ENCODE measurements at regions not wholly inside any gene's neighbourhood (a gene's known extent, or its start where the extent isn't known, plus 50 kb on each side); places are given as distances from the start of the nearest gene placed in this dataset.

GRCh38 chr17:77450742-77451244 lies 310.0 kb downstream of the SEC14L1 start:
- FAIRE-seq: no peak

- FAIRE-seq: no peak
Observed at GRCh38 chr17:77451245-77451893, 310.6 kb downstream of the SEC14L1 start.

DNA sequence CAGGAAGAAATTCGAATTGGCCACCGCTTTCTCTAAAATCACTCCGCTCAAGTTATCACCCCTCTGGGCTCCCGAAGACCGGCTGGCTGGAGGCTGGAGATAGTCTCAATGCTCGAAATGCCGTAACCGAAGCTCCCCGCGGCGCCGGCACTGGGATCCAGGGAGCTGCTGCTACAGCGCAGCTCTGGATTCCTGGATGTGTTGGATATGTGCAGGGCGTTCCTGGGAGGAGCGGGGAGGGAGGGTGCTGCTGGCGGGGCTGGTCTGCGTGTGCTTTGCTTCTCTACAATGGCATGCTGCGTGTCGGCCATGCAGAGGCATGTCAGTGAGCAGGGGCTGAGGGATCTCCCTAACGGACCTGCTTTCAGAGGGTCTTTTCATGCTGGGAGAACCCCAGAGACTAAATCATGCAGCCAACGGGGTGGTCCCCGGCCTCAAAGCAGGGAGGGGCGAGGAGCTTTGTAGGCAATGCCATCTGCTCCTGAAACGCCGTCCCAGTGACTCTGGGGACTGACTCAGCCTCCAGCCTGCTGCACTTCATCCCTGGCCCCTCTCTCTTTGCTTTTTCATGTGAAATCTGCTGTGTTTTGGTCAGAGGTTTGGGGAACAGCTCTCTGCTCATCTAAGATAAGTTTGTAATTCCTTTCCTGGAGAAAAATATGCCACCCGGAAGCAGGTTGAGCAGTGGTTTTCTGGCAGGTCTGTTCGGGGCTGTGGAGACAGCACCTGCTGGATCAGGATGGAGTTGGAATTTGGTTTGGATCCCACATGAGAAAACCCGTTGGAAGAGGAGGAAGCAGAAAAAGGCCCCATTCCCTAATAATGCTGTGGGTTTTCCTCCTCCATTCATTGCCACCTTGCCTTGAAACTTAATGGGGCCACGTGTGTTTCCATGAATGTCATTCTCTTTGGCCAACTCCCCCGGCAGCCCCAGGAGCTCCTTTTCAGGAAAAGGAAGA lies 311.4 kb downstream of the SEC14L1 start:
- FAIRE-seq: no peak

DNA sequence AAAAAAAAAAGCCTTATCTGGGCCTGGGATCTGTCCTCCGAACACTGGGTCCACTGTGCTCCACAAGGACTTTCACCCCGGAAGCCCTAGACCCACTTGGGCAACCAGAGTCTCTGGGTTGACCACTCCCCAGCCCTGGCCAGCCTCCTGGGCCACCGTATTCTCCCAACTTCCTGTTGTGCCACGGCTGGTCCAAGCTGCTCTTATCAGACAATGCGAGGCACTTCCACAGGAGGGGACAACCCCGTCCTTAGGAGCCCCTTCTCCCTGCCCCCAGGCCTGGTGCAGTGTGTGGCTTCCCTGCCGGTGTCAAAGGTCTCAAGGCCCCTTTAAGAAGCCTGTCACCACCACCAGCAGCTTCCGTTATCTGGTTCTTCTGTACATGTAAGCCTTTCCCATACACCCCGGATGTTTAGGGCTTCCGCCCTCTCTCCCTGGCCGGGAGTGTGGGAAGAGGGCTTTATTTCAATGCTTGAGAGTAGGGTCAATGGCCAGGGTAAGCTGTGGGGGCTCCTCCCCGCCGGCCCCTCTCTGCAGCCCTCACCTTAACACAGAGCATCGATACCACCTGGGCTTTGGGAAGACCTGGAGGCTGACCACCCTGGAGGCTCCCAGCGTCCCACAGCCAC lies 313.0 kb downstream of the SEC14L1 start:
- no peak for FAIRE-seq

DNA sequence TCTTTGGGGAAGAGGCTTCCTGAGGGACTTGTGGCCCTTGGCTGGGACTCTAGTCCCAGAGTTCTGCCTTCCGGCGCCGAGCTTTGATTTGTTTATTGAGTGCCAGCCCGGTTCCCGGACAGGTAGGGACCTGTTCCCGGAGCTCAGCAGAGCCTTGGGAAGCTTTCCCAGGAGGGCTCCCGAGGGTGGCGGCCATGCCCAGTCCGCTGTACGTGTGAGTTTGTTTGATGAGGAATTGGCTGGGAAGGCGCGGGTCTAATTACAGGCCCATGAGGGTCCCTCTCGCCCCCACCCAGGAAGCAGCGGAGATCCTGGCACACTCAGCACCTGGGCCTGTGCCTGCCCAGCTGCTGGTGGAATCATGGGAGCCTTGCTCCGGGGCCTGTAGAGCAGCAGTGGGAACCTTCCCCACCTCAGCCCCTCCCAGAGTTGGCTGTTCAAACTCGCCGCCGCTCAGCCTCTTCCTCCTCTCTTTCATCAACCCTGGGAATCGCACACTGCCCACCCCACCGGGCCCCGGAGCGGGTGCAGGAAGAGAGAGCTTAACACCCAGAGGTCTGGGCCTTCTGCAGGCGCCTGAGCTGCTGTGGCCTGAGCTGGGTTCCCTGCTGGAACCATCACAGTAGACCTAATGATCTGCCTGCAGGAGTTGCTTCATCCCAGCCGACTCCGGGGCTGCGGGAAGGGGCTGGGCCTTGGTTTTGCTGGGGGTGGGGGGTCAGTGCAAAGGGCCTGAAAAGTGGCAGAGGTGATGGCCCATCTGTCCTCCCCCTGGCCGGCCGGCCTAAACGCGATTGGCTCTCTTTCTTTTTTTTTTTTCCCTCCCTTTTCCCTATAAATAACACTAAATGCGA lies 313.7 kb downstream of the SEC14L1 start:
- FAIRE-seq: no peak

GRCh38 chr17:77455111-77455890 lies 314.5 kb downstream of the SEC14L1 start:
- FAIRE-seq: no peak

DNA sequence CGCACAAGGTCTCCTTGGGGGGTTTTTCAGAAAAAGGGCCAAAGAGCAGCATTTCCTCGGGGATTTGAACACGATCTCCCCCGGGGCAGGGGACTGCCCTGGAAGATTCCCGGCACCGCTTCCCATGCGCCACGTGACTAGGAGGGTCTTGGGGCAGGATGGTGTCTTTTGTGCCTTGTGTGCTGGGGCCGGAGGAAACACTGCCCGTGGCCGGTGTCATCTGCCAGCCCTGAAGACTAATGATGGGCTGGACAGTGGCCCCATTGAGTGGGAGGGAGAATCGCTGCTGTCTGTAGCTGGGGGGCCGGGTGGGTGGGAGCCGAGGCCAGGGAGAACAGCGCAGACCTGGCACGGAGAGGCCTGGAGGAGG lies 315.1 kb downstream of the SEC14L1 start:
- FAIRE-seq: no peak

- no peak for FAIRE-seq
Observed at GRCh38 chr17:77456271-77456950, 315.6 kb downstream of the SEC14L1 start.

GRCh38 chr17:77456951-77457548 lies 316.3 kb downstream of the SEC14L1 start:
- FAIRE-seq: no peak

- no peak for FAIRE-seq
Observed at GRCh38 chr17:77457572-77458201, 316.9 kb downstream of the SEC14L1 start.

GRCh38 chr17:77458202-77459017 lies 317.6 kb downstream of the SEC14L1 start:
- FAIRE-seq: no peak

DNA sequence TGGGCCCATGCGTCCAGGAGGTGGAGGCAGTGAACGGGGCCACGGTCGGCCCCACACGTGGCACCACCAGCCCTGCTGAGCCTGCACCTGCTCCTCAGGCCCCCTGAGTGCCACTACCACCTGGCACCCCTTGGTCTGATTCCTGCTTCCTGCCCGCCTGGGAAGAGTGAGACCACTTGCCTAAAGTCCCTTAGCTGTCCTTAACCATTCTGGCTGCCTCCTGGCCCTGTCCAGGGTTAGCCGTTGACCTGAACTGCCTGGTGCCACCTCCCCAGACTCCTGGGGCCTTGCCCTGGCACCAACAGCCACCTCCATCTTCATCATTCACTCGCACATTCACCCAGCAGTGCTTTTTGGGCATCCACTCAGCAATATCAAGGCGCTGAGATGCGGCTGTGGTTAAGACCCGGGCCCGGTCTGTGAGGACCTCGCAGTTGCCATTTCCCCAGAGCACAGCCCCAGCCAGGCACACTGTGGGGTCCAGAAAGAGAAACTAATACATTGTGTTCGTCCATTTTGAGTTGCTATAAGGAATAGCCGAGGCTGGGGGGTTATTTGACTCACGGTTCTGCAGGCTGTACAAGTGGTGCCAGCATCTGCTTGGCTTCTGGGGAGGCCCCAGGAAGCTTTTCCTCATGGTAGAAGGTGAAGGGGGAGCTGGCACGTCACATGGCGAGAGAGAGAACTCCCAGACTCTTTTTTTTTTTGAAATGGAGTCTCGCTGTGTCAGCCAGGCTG lies 318.4 kb downstream of the SEC14L1 start:
- no peak for FAIRE-seq

DNA sequence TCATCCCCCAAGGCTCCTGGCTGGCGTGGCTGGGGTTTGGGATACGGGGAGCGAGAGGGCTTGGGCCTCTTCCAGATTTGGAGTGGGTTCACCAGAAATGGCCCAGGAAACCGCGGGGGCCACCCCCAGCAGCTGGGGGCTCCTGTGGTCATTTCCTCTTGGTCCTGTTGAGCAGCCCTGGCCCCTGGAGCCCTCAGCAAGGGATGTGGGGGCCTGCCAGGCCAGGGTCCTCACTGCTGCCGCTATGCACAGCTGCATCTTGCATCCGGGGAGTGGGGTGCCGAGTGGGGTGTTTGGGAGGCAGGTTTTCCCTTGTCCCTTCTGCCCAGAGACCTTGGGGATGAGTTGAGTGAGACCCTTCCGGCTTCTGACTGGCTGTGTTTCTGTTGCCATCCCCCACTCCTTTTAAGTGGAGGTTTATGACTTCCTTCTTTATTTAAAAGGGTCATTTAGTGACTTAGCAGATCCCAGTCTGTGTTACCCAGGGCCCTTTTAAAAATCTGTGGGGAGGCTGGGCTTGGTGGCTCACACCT lies 319.8 kb downstream of the SEC14L1 start:
- FAIRE-seq: no peak

GRCh38 chr17:77461277-77462057 lies 320.7 kb downstream of the SEC14L1 start:
- no peak for FAIRE-seq

DNA sequence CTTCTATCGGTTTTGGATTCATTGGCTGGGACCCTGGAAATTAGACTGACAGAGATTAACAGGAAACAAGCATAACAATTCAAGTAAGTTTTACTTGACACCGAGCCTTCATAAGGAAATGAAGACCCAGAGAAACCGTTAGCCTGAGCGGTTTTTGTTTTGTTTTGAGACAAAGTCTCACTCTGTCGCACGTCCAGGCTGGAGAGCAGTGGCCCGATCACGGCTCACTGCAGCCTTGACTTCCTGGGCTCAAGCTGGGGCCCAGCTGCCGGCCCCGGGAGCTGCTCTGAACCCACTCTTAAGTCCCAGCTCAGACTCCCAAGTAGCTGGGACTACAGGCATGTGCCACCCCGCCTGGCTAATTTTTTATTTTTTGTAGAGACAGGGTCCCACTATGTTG lies 321.3 kb downstream of the SEC14L1 start:
- no peak for FAIRE-seq

- no peak for FAIRE-seq
Observed at GRCh38 chr17:77462553-77463497, 322.1 kb downstream of the SEC14L1 start.

All from islet of Langerhans (tissue), 1 donor.